Adrenal gland (tissue), 9 donors: ENCODE measurements at regions not wholly inside any gene's neighbourhood (a gene's known extent, or its start where the extent isn't known, plus 50 kb on each side); places are given as distances from the start of the nearest gene placed in this dataset.
"Not testable (repeated sequence)": the region's sequence is repeated elsewhere in the genome, so short reads cannot be mapped to it uniquely, and the experiment has no call there.

Experiments
- DNase-seq, 7 donors: peaks; one replicate each; pipeline ENCODE4 v3.0.0-alpha.2; 2019 to 2020
- H3K27ac ChIP-seq, 5 donors: fragments of 200-600 bp; sonication (generic) in 4 of 5; 1 replicate in 3 of 5; 2 replicates in 2 of 5; pipeline versions ENCODE4 v1.5.1 to v1.8.0; 2016 to 2020; ENCODE audit warnings: mild to moderate bottlenecking in 1 of 5
- H3K27me3 ChIP-seq: fragments of 200-600 bp; 2 replicates; pipeline ENCODE4 v1.8.0; 2021
- H3K36me3 ChIP-seq, 2 donors: fragments of 200-600 bp; replicated peaks in 1 of 2; 1 replicate in 1 of 2; 2 replicates in 1 of 2; pipeline versions ENCODE4 v1.5.1 to v1.8.0; 2018 to 2022
- H3K4me1 ChIP-seq, 2 donors: fragments of 200-600 bp; replicated peaks in 1 of 2; 1 replicate in 1 of 2; 2 replicates in 1 of 2; pipeline versions ENCODE4 v1.5.1 to v1.8.0; 2018 to 2021
- H3K4me3 ChIP-seq, 4 donors: fragments of 200-600 bp; sonication (generic) in 3 of 4; one replicate each; pipeline ENCODE4 v1.5.1; 2016 to 2018
- H3K9me3 ChIP-seq, 3 donors: fragments of 200-600 bp; sonication (generic) in 1 of 3; replicated peaks in 1 of 3; 1 replicate in 2 of 3; 2 replicates in 1 of 3; pipeline versions ENCODE4 v1.5.1 to v1.8.0; 2016 to 2021
- CTCF ChIP-seq, 6 experiments: fragments of 450-650 bp in 4 of 6; fragments of 200-600 bp in 2 of 6; sonication (generic) in 1 of 6; IDR thresholded peaks; 1 replicate in 5 of 6; 2 replicates in 1 of 6; pipeline versions ENCODE4 v1.5.1 to v1.8.0; 2016 to 2021; ENCODE audit warnings: antibody characterized with exemption in 6 of 6, mild to moderate bottlenecking in 2 of 6, moderate library complexity in 1 of 6
- POLR2A ChIP-seq, 2 donors: fragments of 450-650 bp; IDR thresholded peaks; one replicate each; pipeline ENCODE4 v1.6.1; 2017; ENCODE audit warnings: antibody characterized with exemption in 2 of 2, mild to moderate bottlenecking in 2 of 2, moderate library complexity in 1 of 2
- WGBS, 4 donors: extraction: QIAGEN DNeasy Blood & Tissue Kit in 2 of 4; methylation state at CpG; one replicate each; pipeline versions ENCODE4 v1.1.5 to v1.1.7; 2013 to 2017; 5-methylcytosine and 5-hydroxymethylcytosine counted together
- intact Hi-C, 2 donors: fragments of 100-400 bp; cut with DNase I; formaldehyde crosslinking; loops; one replicate each; pipeline versions ENCODE4 v1.14.1 to v1.15.0; 2022 to 2023
- donor health status: healthy with polysubstance abuse.
- donor health status: Bipolar disorder and iron deficiency.
- donor health status: DM: yes; HTN: yes; CAD: no.
- donor health status: DM: no; HTN: no; CAD: no.
- donor health status: DM: no; HTN: no; CAD: no.

DNA sequence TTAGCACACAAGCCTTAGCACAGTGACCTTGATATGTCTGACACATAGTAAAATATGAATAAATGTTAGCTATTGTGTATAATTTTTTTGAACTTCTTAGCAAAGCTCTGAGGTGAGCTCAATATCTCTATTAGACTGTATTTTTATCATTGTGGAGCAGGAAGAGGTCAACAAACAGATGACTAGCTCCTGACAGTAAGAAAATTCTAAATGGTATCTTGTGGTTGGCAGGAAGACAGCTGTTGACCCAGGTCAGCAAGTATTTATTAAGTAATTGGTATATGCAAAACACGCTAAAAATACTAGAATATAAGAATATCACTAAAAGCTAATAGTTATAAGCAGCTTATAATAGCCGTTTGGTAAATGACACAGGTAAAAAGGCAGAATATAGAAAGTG lies 77.5 kb upstream of the MARCKS start:
- intact Hi-C loops: no loop called here
- H3K27ac ChIP-seq: no peak overlapping the region
- H3K36me3 ChIP-seq: no peaks in the 10 kb centered on the region
- H3K9me3 ChIP-seq: no peaks in the 10 kb centered on the region
- H3K27me3 ChIP-seq: no peaks in the 10 kb centered on the region
- DNase-seq: no peak
- H3K4me3 ChIP-seq: no peak overlapping the region
- 75 to 86% (median 81%) methylated on average over 2 of the region's 2 CpGs for WGBS, 4 donors
- no peaks in the 10 kb centered on the region for H3K4me1 ChIP-seq
- TF ChIP-seq CTCF (IDR thresholded peaks at IDR 0.05) (no peak), POLR2A (IDR thresholded peaks at IDR 0.05) (no peak)

DNA sequence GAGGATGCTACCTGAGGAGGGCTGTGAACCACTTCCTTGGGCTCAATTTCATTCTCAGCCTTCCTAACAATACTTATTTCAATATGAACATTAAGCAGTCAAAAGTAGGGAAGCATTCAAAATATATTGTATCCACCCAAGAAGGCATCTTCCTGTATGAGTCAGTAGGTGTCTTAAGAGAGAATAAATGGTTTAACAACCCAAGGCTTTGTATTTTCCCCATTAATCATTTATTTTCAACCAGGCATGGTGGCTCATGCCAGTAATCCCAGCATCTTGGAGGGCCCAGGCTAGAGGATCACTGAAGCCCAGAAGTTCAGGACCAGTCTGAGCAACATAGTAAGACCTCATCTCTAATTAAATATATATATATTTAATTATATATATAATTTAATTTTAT lies 74.5 kb upstream of the MARCKS start:
- TF ChIP-seq CTCF (IDR thresholded peaks at IDR 0.05) (no peak), POLR2A (IDR thresholded peaks at IDR 0.05) (no peak)
- Histone ChIP-seq H3K4me3 (no peak overlapping the region), H3K27me3 (no peaks in the 10 kb centered on the region), H3K9me3 (no peaks in the 10 kb centered on the region), H3K27ac (no peak overlapping the region), H3K36me3 (no peaks in the 10 kb centered on the region), H3K4me1 (no peaks in the 10 kb centered on the region)
- no peak for DNase-seq
- intact Hi-C loops: no loop called here

DNA sequence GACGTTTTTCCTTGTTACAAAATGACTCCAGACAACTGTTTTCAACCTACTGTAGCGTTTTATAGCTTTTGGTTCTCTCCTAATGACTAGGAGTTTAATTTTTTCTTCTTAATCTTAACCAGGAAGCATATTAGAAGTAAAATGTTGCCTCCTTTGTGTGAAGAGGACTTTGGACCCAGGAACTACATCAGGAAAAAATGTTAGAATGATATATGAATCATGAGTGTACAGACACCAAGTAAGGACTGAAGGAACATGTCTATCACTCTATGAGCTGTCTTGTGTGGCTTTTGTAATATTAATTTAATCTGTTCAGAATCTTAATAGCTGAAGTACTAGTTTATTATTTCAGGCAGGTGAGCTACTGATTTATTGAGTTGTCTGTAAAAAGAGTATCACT lies 71.0 kb upstream of the MARCKS start:
- 69 to 79% (median 74%) methylated on average over 2 of the region's 2 CpGs for WGBS, 4 donors
- no peaks in the 10 kb centered on the region for H3K9me3 ChIP-seq
- no peaks in the 10 kb centered on the region for H3K36me3 ChIP-seq
- no peak for DNase-seq
- TF ChIP-seq POLR2A (IDR thresholded peaks at IDR 0.05) (no peak), CTCF (IDR thresholded peaks at IDR 0.05) (no peak)
- no peaks in the 10 kb centered on the region for H3K27me3 ChIP-seq
- no peaks in the 10 kb centered on the region for H3K4me1 ChIP-seq
- no peak overlapping the region for H3K27ac ChIP-seq
- intact Hi-C loops: no loop called here
- no peak overlapping the region for H3K4me3 ChIP-seq

DNA sequence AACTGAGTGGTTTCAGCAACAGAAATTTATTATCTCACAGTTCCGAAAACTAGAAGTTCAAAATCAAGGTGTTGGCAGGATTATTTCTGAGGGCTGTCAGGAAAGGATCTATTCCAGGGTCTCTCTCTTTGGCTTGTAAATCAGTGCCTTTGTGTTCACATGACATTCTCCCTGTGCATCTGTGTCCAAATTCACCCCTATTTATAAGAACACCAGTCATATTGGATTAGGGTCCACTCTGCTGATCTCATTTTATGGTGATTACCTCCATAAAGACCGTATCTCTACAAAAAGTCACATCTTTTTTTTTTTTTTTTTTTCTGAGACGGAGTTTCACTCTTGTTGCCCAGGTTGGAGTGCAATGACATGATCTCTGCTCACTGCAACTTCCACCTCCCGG lies 68.6 kb upstream of the MARCKS start:
- Histone ChIP-seq H3K27ac (no peak overlapping the region), H3K4me3 (no peak overlapping the region), H3K27me3 (no peaks in the 10 kb centered on the region), H3K36me3 (no peaks in the 10 kb centered on the region), H3K4me1 (no peaks in the 10 kb centered on the region), H3K9me3 (no peaks in the 10 kb centered on the region)
- no peak for DNase-seq
- TF ChIP-seq CTCF (IDR thresholded peaks at IDR 0.05) (no peak), POLR2A (IDR thresholded peaks at IDR 0.05) (no peak)
- 83 to 98% (median 86%) methylated on average over 4 of the region's 4 CpGs for WGBS, 4 donors
- intact Hi-C loops: no loop called here

DNA sequence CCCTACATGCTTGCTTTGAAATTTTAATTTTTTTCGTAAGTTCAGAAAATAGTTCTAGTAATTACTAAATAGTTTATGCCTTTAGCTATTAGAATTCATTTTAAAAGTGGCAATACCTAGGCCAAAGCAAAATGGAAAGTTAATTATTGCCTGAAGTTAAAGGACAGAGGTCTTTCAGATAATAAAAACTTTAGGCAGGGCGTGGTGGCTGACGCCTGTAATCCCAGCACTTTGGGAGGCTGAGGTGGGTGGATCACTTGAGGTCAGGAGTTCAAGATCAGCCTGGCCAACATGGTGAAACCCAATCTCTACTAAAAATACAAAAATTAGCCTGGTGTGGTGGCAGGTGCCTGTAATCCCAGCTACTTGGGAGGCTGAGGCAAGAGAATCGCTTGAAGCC lies 65.9 kb upstream of the MARCKS start:
- intact Hi-C loops, DNase-seq, H3K36me3 ChIP-seq, H3K27ac ChIP-seq, H3K4me1 ChIP-seq, H3K4me3 ChIP-seq, H3K27me3 ChIP-seq, H3K9me3 ChIP-seq: not testable (repeated sequence)
- 85 to 92% (median 89%) methylated on average over 4 of the region's 4 CpGs for WGBS, 4 donors

GRCh38 chr6:113795371-113795770 lies 61.8 kb upstream of the MARCKS start:
- H3K4me3 ChIP-seq, H3K27ac ChIP-seq, DNase-seq, H3K4me1 ChIP-seq, H3K36me3 ChIP-seq, H3K9me3 ChIP-seq, intact Hi-C loops, H3K27me3 ChIP-seq: not testable (repeated sequence)
- 59 to 74% (median 68%) methylated on average over 4 of the region's 4 CpGs for WGBS, 4 donors
